GM21515 (cell line): ENCODE measurements at regions not wholly inside any gene's neighbourhood (a gene's known extent, or its start where the extent isn't known, plus 50 kb on each side); places are given as distances from the start of the nearest gene placed in this dataset.

Experiments
- ATAC-seq: cut with Tn5 transposase; IDR thresholded peaks from one replicate; pipeline ENCODE4 v1.9.1; 2021; ENCODE audit not compliant: unreplicated experiment

GRCh38 chr6:90406142-90406794 lies 109.6 kb upstream of the BACH2 start:
- ATAC-seq: no peak

- ATAC-seq: no peak
Observed at GRCh38 chr6:90403489-90404381, 107.1 kb upstream of the BACH2 start.

DNA sequence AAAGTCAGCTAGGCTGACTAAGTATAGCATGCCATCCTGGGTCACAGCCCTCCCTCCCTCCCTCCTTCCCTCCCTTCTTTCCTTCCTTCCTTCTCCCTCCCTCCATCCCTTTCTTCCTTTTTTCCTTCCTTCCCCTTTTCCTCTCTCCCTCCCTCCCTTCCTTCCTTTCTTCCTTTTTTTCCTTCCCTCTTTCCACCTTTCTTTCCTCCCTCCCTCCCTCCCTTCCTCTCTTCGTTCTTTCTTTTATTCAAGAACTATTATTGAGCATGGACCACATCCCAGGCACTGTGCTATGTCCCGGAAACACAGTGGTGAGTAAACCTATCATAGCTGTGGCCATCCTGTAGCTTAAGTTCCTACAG lies 106.2 kb upstream of the BACH2 start:
- no peak for ATAC-seq

DNA sequence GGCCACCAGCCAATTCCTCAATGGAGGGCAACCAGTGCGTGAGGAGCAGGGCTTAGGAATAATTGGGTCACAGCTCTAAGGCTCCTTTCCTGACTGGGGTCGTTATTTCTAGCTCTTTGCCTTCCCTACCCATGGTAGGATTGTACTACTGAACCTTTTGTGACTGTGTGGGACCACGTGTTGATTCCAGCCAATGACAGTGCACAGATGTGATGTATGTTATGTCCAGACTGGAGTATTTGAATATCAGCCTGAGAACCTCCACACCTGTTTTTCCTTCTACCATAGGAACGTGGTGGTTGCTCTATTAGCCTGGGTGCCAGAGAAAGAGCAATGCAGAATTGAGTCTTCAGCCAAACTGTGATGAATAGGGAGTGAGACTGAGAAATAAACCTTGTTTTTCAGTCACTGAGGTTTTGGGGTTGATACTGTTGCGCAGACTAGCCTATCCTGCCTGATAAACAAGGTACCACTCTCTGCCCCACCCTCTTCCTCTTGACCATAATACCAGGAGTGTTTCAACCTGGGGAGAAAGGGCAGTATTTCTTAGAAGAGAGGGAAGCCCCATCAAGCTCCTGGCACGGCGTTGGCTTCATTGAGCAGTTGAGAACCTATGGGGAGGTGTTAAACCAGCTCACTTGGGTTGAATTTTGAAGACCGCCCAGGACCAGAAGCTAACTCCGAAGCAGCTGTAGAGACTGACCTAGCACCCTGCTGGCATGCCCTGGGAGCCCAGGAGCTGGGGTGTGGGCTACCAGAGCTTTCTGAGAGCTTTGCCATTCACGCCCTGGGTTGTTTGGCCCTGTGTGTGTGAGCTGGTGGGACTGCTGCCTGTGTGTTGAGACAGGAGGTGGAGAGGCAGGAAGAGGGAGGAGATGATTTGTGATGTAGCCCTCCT lies 105.5 kb upstream of the BACH2 start:
- no peak for ATAC-seq

- ATAC-seq: no peak
Observed at GRCh38 chr6:90399970-90400369, 103.3 kb upstream of the BACH2 start.

DNA sequence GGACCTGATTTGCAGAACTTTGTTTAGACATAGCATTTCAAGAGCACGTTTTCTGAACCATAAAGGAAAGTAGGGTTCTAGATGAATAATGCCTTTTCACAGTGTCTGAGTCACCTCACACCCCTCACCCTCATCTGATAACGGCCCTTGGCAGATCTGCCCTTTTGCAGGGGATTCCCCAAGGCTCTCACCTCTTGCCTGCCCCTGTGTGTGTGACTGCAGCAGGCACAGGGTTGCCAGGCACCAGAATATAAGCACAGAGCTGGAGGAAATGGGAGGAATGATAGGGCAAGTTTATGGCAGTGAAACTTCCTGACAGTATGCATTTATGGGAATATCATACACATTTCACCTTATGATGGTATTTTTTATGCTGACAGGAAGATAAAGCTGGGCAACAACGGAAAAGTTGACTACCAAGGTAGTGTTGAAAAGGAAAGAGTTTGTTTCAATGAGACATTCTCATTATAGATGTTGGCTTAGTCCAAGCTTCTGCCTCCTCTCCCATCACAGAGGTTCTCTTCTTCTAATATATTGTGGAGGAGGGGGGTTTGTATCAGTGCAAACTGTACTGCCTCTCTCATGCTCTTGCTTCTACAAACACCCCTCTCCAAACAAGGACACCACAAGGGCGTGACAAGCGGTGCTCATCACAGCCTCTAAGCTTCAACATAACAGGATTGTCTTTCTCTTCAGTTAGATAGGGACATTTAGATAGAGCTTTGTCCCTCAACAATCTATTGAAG lies 101.5 kb upstream of the BACH2 start:
- ATAC-seq: no peak

DNA sequence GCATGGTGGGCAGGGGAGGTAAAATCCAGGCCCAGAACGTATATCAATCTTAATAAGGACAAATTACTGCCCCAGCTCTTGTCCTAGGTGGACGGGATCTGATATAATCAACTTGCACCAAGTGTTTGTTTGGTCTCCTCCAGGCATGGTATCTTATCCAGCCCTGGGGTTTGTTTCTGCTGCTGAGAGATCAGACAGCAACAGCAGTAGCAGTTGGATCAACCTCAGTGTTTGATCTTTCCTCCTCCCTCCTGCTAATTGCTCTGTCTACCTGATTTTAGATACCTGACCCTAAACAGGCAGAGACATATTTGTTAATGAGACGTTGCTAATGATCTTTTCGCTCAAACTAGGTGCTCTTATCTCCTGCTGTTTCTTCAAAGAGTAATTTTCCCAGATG lies 100.4 kb upstream of the BACH2 start:
- ATAC-seq: no peak

DNA sequence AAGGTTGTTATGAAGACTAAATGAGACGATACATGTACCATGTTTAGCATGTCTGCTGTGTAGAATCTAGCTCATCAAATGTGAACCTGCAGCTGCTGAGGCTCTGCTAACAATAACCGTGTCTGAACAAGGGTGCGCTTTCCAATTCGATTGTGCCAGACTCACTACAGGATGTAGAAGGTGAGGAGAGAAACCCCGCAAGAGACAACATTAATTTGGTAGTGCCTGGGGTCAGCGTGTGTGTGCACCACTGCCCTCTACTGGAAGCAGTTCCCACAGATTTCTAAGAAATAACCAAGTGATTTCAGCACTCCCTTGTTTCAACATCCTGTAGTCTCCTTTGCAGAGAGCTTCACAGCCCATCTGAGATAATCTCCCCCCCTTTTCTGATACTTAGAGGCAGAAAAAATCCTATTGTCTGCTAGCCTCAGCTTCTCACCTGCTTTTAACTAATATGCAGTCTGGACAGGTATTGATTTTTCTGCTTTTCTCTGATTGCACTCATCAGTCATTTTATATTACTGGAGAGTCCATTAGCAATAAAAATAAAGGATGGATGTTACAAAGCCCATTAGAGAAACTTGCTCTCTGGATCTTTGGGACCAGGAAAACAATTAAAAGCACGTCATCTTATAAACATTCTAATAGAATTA lies 96.7 kb upstream of the BACH2 start:
- peak; percentile 77 for ATAC-seq

GRCh38 chr6:90390379-90390778 lies 93.7 kb upstream of the BACH2 start:
- ATAC-seq: no peak

DNA sequence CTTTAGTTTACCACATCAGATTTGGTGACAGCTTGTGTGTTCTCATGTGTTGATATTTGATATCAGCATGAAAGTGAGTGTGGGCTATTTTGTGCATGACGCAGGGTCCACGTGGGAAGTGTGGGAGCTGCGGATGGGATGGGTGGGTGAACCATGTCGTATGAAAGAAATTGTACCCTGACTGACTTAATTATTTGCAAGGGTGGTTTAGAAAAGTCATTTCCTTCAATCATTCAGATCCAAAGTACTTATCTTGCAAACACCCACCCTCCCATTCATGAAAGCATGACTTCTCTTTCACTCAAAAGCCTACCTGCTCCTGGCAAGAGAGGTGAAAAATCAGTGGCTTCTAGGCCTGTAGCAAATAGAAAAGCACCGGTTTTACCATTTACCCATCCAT lies 91.8 kb upstream of the BACH2 start:
- ATAC-seq: no peak

DNA sequence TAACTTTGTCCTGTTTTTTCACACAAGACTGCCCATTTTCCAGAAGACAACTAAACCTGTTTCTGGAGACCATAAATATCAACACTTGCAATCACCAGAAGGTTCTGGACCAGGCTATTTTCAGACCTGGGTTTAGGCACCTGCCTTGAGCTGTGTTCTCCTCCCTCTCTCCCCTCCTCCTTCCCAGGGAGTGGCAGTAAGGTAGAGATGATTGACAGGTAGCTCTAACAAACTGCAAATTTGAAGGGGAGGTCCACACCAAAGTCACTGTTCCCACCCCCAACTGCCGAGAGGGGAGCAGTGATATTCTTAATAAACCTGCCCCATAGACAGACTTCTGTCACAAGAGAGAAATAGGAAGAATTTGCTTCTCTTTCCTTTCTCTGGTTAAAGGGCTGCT lies 91.2 kb upstream of the BACH2 start:
- ATAC-seq: no peak

DNA sequence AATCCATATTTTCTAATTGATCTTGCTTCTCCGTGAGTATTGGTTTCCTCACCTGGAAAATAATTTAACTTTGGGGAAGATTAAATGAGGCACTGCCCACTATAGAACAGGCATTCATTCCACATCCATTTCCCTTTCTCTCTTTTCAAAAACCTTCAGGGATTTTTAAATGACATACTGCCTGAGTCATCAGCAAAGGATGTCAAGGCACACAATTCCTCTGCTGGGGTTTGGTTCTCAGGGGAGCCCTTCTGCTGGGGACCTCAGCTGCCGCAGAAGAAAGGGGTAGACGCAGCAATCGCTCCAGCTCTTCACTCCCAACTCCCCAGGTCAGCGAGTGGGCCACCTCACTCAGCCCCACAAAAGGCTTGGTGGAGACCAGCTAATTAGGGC lies 90.7 kb upstream of the BACH2 start:
- ATAC-seq: no peak

DNA sequence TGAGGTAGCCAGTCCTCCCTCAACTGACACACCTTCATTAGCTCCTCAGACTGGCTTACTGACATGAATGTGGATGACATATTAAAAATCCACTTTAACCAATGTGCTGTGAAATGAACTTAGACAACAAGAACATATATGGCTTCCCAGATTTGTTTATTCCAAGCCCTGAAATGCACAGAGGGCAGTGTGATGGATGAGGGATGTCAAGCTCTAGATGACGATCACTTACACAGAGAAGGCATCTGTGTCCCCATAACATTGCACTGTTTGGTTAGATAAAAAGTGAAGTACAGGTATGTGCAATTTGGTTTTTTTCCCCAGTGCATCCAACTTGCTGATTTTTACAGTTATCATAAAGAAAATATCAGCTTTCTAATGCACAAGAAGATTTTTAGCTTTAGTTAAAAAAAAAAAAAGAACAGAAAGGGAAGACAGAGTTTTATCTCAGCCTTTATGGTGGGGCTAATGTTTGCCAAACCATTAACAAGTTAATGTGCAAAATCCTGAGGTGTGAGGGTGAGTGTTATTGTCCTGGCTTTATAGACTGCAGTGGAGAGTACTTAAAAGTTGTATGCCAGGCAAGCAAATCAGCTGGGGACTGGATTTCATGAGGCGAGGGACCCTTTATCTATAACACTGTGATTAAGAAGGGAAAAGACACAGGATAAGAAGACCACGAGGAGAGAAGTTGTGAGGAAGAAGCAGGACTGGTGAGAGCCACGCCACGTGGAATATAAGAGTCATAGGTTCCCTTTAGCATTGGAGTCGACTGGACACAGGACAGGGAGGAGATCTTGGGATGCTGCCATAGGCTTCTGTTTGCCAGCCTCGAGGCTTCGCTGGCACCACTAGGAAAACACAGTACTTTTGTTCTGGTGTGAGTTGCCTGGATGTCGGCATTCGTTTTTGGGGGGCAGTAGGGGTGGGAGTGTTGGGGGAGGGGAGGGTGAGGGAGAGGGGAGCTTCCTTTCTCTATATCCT lies 90.0 kb upstream of the BACH2 start:
- ATAC-seq: no peak

DNA sequence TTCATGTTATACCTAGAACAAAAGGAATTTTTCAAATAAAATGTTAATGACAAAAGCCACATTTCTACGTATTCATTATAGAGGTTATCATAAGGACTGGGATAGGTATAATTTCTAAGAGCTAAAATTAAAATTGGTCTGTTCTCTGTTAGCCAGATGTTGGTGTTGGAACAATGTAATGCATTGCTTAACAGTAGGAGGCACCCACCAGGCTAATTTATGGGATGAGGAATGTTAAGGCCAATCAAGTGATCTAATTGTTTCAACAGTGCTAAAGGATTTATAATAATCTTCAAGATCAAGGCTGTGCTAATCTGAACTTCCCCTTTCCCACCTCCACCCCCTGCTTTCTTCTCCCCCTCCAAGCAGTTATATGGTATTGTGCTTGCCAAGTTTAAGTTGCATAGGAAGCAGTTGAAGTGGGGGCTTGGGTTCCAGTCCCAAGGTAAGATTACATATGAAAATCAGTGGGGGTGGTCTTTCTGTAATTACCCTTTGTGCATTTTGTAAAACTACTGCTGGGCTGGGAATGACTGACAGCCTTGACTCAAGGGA lies 89.2 kb upstream of the BACH2 start:
- no peak for ATAC-seq

GRCh38 chr6:90384720-90385119 lies 88.1 kb upstream of the BACH2 start:
- ATAC-seq: no peak

DNA sequence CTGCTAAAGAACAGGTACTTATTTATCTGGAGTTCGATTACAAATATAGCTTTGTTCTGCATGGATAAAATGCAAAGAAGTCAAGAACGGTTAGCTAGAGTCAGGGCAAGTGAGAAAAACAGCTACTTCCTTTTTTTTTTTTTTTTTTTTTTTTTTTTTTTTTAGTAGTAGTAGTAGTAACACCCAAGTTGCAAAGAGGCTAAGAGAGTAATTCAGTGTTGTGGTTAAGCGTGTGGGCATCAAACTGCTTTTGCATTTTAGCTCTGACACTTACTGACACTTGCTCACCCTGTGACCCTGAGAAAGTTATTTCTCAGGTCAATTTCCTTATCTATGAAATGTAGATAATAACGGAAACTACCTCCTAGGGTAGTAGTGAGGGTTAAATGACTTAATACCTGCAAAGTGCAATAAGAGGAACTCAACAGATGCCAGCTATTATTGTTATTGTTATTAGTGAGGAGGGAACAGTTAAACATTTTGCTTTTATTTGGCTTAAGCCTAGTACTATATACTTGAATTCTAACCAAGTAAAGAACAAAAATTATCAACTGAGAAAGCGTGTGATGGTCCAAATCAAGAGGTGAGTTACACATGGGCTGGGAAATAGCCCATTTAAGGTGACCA lies 86.7 kb upstream of the BACH2 start:
- peak; percentile 66 for ATAC-seq

- ATAC-seq: no peak
Observed at GRCh38 chr6:90382760-90383159, 86.1 kb upstream of the BACH2 start.

- no peak for ATAC-seq
Observed at GRCh38 chr6:90375681-90376439, 79.2 kb upstream of the BACH2 start.
